Ovary (tissue), 7 donors: ENCODE measurements at regions not wholly inside any gene's neighbourhood (a gene's known extent, or its start where the extent isn't known, plus 50 kb on each side); places are given as distances from the start of the nearest gene placed in this dataset.

Source experiments
- DNase-seq, 5 donors: peaks; one replicate each; pipeline ENCODE4 v3.0.0-alpha.2; 2019 to 2020
- H3K27ac ChIP-seq, 2 donors: fragments of 200-600 bp; one replicate each; pipeline versions ENCODE4 v1.5.1 to v1.8.0; 2019 to 2022
- H3K27me3 ChIP-seq: fragments of 200-600 bp; one replicate; pipeline ENCODE4 v1.8.0; 2022
- H3K36me3 ChIP-seq: fragments of 200-600 bp; sonication (generic); one replicate; pipeline ENCODE4 v1.5.1; 2019
- H3K4me1 ChIP-seq: one replicate; pipeline ENCODE4 v1.8.1; 2013; ENCODE audit warnings: mild to moderate bottlenecking, moderate library complexity; ENCODE audit not compliant: insufficient read depth
- H3K4me3 ChIP-seq: fragments of 200-600 bp; sonication (generic); one replicate; pipeline ENCODE4 v1.5.1; 2017
- H3K9me3 ChIP-seq, 2 donors: fragments of 200-600 bp in 1 of 2; sonication (generic) in 1 of 2; one replicate each; pipeline versions ENCODE4 v1.5.1 to v1.8.1; 2013 to 2019; ENCODE audit warnings: mild to moderate bottlenecking in 1 of 2, moderate library complexity in 1 of 2
- CTCF ChIP-seq, 3 donors: fragments of 450-650 bp in 2 of 3; fragments of 200-600 bp in 1 of 3; IDR thresholded peaks; one replicate each; pipeline versions ENCODE4 v1.5.1 to v1.8.0; 2016 to 2022; ENCODE audit warnings: antibody characterized with exemption in 3 of 3, mild to moderate bottlenecking in 1 of 3
- EP300 ChIP-seq: sonication (generic); formaldehyde crosslinking; IDR thresholded peaks from one replicate; pipeline ENCODE4 v1.6.1; 2017; ENCODE audit warnings: antibody characterized with exemption
- POLR2A ChIP-seq: fragments of 450-650 bp; IDR thresholded peaks from one replicate; pipeline ENCODE4 v1.6.1; 2017; ENCODE audit warnings: antibody characterized with exemption, mild to moderate bottlenecking, moderate library complexity
- WGBS, 3 donors: extraction: QIAGEN DNeasy Blood & Tissue Kit in 1 of 3; methylation state at CpG; one replicate each; pipeline versions ENCODE4 v1.1.5 to v1.1.7; 2013 to 2017; 5-methylcytosine and 5-hydroxymethylcytosine counted together
- intact Hi-C, 4 donors: fragments of 100-400 bp; cut with DNase I; formaldehyde crosslinking; loops; one replicate each; pipeline versions ENCODE4 v1.11.0 to v1.15.1; 2022 to 2023
- donor health status: DM: no; HTN: no; CAD: no; lungs with moderate emphysema.
- donor health status: DM: no; HTN: no; CAD: no.
- donor health status: Bipolar disorder and iron deficiency.
- donor health status: DM: no; HTN: no; CAD: no.
- donor health status: DM: yes; HTN: yes; CAD: no.

GRCh38 chr4:35970366-35970960 is 273.9 kb downstream of the ARAP2 start:
- no peaks in the 10 kb centered on the region for H3K4me1 ChIP-seq
- 79 to 94% (median 90%) methylated on average over 1 of the region's 1 CpG for WGBS, 3 donors
- no peaks in the 10 kb centered on the region for H3K27me3 ChIP-seq
- TF ChIP-seq EP300: no peak
- TF ChIP-seq CTCF (IDR thresholded peaks at IDR 0.05): no peak
- TF ChIP-seq POLR2A: no peak
- no peak for DNase-seq
- H3K36me3 ChIP-seq: no peaks in the 10 kb centered on the region
- H3K4me3 ChIP-seq: no peak overlapping the region
- H3K27ac ChIP-seq: no peak overlapping the region
- no peaks in the 10 kb centered on the region for H3K9me3 ChIP-seq
- intact Hi-C loops: no loop called here

- H3K9me3 ChIP-seq: no peaks in the 10 kb centered on the region
Observed at GRCh38 chr4:35972814-35973213, 271.5 kb downstream of the ARAP2 start.

GRCh38 chr4:35975617-35976355 is 268.5 kb downstream of the ARAP2 start:
- TF ChIP-seq POLR2A: no peak
- TF ChIP-seq CTCF (IDR thresholded peaks at IDR 0.05): no peak
- no peak for TF ChIP-seq EP300
- Histone ChIP-seq H3K4me1 (no peaks in the 10 kb centered on the region), H3K27ac (no peak overlapping the region), H3K36me3 (no peaks in the 10 kb centered on the region), H3K27me3 (no peaks in the 10 kb centered on the region), H3K4me3 (no peak overlapping the region), H3K9me3 (no peaks in the 10 kb centered on the region)
- DNase-seq: no peak
- intact Hi-C loops: no loop called here
- whole genome bisulfite sequencing, 3 donors: 81 to 89% (median 83%) methylated on average over 4 of the region's 4 CpGs

More at GRCh38 chr4:35972814-35973213, 271.5 kb downstream of the ARAP2 start:
- no peak for DNase-seq
- TF ChIP-seq CTCF (IDR thresholded peaks at IDR 0.05): no peak
- no peak for TF ChIP-seq POLR2A
- no peak for TF ChIP-seq EP300
- Histone ChIP-seq H3K27ac (no peak overlapping the region), H3K4me1 (no peaks in the 10 kb centered on the region), H3K27me3 (no peaks in the 10 kb centered on the region), H3K4me3 (no peak overlapping the region), H3K36me3 (no peaks in the 10 kb centered on the region)
- intact Hi-C loops: no loop called here
- 32 to 50% (median 33%) methylated on average over 4 of the region's 4 CpGs for WGBS, 3 donors

- TF ChIP-seq CTCF (IDR thresholded peaks at IDR 0.05) (no peak), POLR2A (no peak), EP300 (no peak)
- H3K36me3 ChIP-seq: no peaks in the 10 kb centered on the region
- no peaks in the 10 kb centered on the region for H3K9me3 ChIP-seq
- H3K4me3 ChIP-seq: no peak overlapping the region
- no peaks in the 10 kb centered on the region for H3K4me1 ChIP-seq
- no peak for DNase-seq
- H3K27me3 ChIP-seq: no peaks in the 10 kb centered on the region
- no peak overlapping the region for H3K27ac ChIP-seq
- intact Hi-C loops: no loop called here
Observed at GRCh38 chr4:35978551-35978950, 265.8 kb downstream of the ARAP2 start.
